Left cardiac atrium (tissue), 4 donors: ENCODE measurements at regions not wholly inside any gene's neighbourhood (a gene's known extent, or its start where the extent isn't known, plus 50 kb on each side); places are given as distances from the start of the nearest gene placed in this dataset.

Experiments
- ATAC-seq, 2 donors: fragments of 200-7000 bp; cut with Tn5 transposase; one replicate each; pipeline ENCODE4 v1.9.1; 2020; ENCODE audit warnings: mild to moderate bottlenecking in 2 of 2, moderate library complexity in 2 of 2
- DNase-seq: peaks from one replicate; pipeline ENCODE4 v3.0.0-alpha.2; 2020
- intact Hi-C, 2 donors: fragments of 100-400 bp; cut with DNase I; formaldehyde crosslinking; loops; one replicate each; pipeline versions ENCODE4 v1.14.1 to v1.15.1; 2022 to 2023
- donor health status: DM: no; HTN: yes; CAD: no.
- donor health status: DM: no; HTN: yes; CAD: no; lungs with severe emphysema.
- donor health status: DM: yes; HTN: yes; CAD: no.
- donor health status: Dilated cardiomyopathy.

DNA sequence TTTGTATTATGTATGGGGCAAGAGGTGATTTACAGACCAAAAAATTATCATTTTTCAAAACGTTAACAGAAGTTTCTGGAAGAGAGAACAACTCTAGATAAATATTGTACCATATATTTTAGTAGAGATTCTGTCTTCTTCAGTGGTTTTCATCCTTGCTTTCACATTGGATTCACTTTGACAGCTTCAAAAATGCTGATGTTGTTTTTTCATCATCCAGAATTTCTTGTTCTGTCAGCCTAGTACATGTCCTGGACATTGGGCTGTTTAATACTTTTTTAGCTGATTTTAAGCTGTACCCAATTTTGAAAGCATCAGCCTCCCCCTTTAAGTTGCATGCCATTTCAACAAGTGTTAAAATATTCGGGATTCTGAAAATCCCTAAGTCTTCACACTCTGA, 711.3 kb upstream of the LRATD1 start:
- intact Hi-C loops: no loop called here
- ATAC-seq: no peak
- no peak for DNase-seq

GRCh38 chr2:13923823-13924222, 708.7 kb upstream of the LRATD1 start:
- intact Hi-C loops: no loop called here
- ATAC-seq (no peak), DNase-seq (no peak)

DNA sequence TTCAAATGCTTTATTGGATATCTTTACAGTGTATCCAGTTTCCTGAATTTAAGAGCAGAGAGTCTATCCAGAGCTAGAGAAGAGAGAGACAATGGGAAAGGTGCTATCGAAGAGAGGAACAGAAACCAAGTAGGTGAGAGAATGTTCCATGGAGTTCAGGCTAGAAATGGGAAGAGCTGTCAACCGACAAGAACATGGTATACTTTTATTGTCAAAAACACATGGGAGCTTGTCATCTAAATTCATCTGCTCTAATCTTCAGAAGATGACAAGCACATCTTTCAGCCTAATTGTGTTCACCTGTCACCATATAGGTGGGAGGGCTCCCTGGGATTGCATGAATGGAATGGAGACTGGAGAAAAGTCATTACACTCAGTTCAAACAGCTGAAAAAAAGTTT, 690.4 kb upstream of the LRATD1 start:
- DNase-seq (no peak), ATAC-seq (no peak)
- intact Hi-C loops: no loop called here

GRCh38 chr2:13950761-13951160, 681.8 kb upstream of the LRATD1 start:
- ATAC-seq: no peak
- intact Hi-C loops: no loop called here
- DNase-seq: no peak

GRCh38 chr2:13968811-13969210, 663.7 kb upstream of the LRATD1 start:
- intact Hi-C loops: no loop called here
- no peak for ATAC-seq
- DNase-seq: no peak

DNA sequence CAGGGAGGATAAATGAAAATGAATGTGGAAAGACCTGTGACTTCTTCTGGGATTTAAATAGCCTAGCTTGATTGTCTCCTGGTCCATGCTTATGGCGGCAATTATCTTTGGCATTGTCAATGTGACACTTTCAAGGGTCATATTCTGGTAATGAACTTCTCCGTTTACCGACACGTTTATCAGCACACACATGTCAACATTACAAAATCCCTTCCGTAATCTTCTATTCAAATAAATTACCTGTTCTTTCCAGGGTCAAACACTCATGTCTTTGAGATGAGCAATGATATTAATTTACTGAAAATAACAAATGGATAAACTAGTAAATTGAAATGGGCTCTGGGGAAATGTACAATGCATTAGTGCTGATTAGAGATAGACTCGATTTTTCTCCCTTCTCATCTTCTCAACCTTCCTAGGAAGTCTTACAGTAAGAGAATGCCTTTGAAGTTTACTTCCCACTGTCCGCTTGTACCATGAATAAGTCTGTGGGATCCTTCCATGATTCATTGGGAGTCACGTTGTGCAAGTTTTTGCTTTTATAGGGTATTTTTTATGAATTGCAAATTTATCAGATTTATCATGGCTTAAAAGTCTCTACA, 646.3 kb upstream of the LRATD1 start:
- intact Hi-C loops: no loop called here

DNA sequence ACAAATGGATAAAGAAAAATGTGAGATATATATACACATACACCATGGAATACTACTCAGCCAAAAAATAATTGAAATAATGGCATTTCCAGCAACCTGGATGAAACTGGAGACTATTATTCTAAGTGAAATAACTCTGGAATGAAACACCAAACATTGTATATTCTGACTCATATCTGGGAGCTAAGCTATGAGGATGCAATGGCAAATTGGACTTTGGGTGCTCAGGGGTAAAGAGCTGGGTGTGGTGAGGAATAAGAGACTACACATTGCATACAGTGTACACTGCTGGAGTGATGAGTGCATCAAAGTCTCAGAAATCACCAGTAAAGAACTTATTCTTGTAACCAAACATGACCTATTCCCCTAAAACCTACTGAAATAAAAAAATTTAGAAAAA, 636.0 kb upstream of the LRATD1 start:
- no peak for DNase-seq
- no peak for ATAC-seq
- intact Hi-C loops: no loop called here

More for the DNA sequence above, 646.3 kb upstream of the LRATD1 start:
- DNase-seq (no peak), ATAC-seq (no peak)

GRCh38 chr2:14011190-14011589, 621.3 kb upstream of the LRATD1 start:
- ATAC-seq: no peak
- DNase-seq: no peak
- intact Hi-C loops: no loop called here

DNA sequence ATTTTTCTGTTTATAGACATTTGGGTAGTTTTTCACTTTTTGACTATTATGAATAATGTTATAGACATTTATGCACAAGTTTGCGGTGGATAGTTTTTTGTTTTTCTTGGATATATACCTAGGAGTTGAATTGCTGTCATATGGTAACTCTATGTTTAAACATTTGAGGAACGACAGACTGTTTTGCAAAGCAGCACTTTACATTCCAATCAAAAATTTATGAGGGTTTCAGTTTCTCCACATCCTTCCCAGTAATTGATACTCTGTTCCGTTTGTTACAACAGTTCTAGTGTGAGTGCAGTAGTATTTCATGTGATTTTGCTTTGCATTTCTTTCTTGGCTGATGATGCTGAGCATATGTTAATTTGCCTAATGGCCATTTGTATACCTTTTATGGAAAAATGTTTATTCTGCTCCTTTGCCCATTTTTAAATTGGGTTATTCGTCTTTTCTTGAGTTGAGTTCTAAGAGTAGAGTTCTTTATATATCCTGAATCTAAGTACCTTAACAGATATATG, 617.3 kb upstream of the LRATD1 start:
- DNase-seq (no peak), ATAC-seq (no peak)
- intact Hi-C loops: no loop called here

DNA sequence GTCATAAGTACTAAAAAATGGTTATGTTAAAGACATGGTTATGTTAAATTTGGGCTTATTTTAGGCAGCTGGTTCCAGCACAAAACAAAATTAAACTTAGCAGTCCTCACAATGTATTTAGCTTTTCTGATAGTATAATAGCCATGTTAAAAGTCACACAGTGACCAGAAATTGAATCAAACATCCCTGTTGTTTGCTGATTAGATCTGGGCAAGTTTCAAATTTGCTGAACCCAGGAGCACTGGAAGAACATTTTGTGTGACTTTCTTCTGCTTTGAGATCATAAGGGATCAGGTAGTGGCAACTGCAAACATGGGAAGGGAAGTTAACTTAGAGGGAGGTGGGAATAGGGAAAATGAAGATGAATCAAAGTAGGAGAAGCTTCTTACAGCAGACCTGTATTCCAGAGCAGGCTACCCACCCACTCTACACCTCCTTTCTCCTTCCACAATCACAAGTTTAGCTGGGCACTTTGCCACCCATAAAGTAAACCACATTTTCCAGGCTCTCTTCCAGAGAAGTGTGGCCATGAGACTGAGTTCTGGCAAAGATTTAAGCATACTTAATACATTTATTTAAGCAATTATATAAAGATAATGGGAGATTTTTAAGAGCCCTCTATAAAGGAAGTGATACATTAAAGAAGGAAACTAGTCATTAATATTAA, 616.1 kb upstream of the LRATD1 start:
- intact Hi-C loops: no loop called here
- no peak for DNase-seq
- no peak for ATAC-seq

DNA sequence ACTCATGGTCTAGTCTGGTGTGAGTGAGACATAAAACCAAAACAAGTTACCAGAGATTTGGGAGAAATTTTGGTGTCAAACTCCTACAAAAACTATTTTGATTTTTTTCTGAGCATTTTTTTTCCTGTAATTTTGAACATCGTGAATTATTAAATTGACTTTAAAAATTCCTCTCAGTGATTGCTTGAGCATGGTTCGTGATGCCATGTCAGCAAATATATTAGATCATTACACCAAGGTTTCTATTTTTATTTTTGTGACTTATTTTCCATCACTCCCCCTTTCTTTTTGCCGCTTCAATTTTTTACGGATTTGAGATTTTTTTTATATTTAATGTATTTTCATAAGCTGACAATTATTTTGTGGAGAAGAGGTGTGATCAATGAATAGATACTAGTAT, 613.9 kb upstream of the LRATD1 start:
- intact Hi-C loops: no loop called here
- no peak for DNase-seq
- no peak for ATAC-seq

DNA sequence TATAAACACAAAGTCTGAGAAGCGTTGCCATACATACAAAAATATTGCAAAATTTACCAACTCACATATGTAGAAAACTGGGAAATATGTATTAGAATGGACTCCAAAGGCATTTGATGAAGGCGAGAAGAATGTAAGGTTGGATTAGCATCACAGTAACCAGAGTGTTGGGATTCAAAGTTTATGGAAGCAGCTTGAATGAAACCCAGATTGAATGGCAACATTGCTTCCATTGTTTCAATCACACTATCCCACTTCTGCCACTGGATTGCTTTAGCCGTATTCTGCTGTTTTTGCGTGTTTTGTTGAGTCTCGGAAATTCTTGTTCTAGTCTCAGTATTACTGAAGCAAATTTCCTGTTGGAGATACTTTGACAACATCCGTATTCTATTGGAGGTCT, 609.0 kb upstream of the LRATD1 start:
- DNase-seq (no peak), ATAC-seq (no peak)
- intact Hi-C loops: no loop called here

DNA sequence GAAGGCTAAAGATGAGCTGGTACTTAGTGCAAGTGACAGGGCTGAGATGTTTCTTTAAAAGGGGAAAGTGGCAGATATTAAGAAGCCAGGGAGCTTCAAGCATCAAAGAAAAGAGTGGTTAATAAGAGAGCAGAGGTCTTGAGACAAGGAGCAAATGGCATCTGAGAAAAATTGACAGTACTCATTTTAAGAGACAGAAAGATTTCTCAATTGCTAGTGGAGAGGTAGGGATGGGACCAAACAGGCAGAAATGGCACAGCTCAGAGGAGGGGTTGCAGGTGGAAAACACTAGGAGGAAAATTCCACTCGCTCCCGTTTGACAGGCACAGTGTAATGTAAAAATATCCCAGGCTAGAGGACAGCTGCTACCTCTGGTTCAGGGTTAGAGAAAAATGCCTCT, 593.4 kb upstream of the LRATD1 start:
- intact Hi-C loops: no loop called here
- DNase-seq (no peak), ATAC-seq (no peak)

DNA sequence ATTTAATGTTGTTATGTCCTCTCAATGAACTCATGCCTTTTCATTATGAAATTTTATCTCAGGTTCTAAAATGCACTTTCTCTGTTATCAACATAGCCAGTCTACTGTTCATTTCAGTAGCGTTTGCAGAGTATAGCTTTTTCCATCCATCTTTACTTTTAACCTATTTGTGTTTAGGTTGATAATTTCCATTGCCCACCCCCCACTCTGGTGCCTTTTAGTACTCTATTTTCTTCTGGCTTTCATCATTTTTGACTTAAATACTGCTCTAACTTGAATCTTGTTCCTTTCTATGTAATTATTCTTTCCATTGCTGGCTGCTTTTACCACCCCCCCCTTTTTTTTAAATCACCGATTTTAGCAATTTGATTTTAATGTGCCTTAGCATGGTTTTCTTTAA, 585.0 kb upstream of the LRATD1 start:
- no peak for ATAC-seq
- no peak for DNase-seq
- intact Hi-C loops: no loop called here

DNA sequence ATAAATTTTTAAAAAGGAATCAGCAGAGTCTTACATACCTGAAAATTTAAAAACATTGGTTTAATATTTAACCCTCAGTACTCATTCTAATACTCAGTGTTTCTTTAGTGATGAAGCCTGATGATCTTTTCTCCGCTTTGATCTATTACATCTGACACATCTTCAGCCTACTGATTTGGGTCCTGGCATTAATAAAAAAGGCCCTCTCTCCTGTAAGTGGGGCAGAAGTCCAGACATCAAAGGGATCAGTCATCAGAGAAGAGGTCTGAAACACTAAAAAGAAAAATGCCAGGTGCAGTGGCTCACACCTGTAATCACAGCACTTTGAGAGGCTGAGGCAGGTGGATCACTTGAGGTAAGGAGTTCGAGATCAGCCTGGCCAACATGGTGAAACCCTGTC, 581.1 kb upstream of the LRATD1 start:
- intact Hi-C loops: no loop called here
- ATAC-seq (no peak), DNase-seq (no peak)

DNA sequence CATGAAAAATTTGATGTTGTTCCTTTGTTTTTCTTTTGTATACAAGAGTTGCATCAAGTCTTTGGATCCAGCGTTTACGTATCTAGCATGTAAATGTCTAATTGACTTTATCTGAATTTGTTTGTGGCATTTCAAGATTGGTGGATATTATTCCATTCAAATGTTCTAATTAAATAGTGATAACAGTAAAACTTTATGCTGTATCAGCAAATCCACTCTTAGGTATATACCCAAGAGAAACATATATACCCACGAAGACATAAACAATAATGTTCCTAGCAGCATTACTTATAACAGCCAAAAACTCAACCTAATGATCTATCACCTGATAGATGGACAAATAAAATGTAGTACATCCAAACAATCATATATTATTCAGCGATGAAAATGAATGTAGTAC, 579.4 kb upstream of the LRATD1 start:
- ATAC-seq: no peak
- intact Hi-C loops: no loop called here

GRCh38 chr2:14064346-14064745, 568.2 kb upstream of the LRATD1 start:
- ATAC-seq (no peak), DNase-seq (no peak)
- intact Hi-C loops: no loop called here

More for the DNA sequence above, 579.4 kb upstream of the LRATD1 start:
- no peak for DNase-seq

DNA sequence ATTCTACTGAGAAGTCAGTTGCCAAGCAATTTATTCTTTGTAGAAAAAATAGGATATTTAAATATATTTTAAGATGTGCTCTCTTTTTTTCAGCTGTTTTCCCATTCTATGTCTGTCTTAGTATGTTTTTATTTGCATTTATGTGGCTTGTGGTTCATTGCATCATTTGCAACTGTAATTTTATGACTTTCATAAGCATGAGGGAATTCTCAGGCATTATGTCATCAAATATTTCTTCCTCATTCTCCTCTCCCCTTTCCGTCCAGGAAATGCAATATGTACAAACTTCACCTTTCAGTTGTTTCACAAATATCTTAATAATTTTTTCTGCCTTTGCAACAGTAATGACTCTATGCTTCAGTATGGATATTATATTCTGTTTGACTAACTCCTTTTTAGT, 560.2 kb upstream of the LRATD1 start:
- DNase-seq (no peak), ATAC-seq (no peak)
- intact Hi-C loops: no loop called here

DNA sequence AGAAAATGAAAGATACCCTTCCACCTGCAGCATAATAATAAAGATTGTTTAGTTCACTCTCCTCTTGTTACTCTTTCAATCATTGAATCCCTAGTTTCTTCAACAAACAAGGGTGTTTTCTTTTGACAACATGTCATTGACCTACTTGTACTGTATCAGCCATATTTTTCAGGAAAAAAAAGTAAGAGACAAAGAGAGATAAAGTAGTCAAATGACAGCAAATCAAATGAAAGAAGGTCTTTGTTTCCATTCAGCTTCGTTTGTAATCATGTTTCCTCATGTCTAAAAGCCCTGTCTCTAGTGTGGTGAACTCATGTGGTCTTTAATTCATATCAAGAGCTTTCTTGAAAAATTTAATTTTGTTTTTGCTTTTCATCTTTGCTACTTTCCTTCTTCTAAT, 557.8 kb upstream of the LRATD1 start:
- ATAC-seq (no peak), DNase-seq (no peak)
- intact Hi-C loops: no loop called here

DNA sequence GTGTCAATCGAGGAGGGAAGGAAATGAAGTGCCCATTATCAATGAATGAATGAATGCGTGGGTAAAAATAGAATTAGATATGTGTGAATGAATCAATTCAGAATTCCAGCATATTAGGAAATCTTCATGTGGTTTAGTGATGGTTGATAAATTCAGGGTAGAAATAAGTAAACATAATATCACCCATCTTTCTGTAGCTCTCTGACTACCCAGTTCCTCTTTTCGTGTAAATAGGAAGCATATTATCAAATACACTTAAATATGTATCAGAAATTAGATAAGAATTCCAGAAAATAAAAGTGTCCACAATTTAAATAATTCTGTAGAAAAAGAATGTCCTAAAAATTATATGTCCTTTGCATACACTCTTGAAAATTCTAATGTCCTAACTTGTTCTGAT, 552.9 kb upstream of the LRATD1 start:
- ATAC-seq: no peak
- intact Hi-C loops: no loop called here

GRCh38 chr2:14081521-14081920, 551.0 kb upstream of the LRATD1 start:
- intact Hi-C loops: no loop called here
- DNase-seq: no peak
- ATAC-seq: no peak

More for the DNA sequence above, 552.9 kb upstream of the LRATD1 start:
- DNase-seq: no peak
